HG02642 (cell line): ENCODE measurements at regions not wholly inside any gene's neighbourhood (a gene's known extent, or its start where the extent isn't known, plus 50 kb on each side); places are given as distances from the start of the nearest gene placed in this dataset.

Experiments
- ATAC-seq: cut with Tn5 transposase; IDR thresholded peaks from one replicate; pipeline ENCODE4 v1.9.1; 2021; ENCODE audit warnings: mild to moderate bottlenecking; ENCODE audit not compliant: unreplicated experiment, poor library complexity

GRCh38 chr6:71509191-71510005 is 220.8 kb downstream of the OGFRL1 start:
- no peak for ATAC-seq

- ATAC-seq, result peak; percentile 83
These were observed 221.6 kb downstream of the OGFRL1 start for GRCh38 chr6:71510057-71510713.

GRCh38 chr6:71510856-71511255 is 222.2 kb downstream of the OGFRL1 start:
- no peak for ATAC-seq

- ATAC-seq, result no peak
These were observed 223.6 kb downstream of the OGFRL1 start for GRCh38 chr6:71512256-71512655.

GRCh38 chr6:71513036-71513435 is 224.4 kb downstream of the OGFRL1 start:
- ATAC-seq, result no peak

- ATAC-seq, result peak; percentile 63
These were observed 234.9 kb downstream of the OGFRL1 start for GRCh38 chr6:71523548-71523947.

- ATAC-seq, result no peak
These were observed 235.6 kb downstream of the OGFRL1 start for GRCh38 chr6:71524201-71524600.

- no peak for ATAC-seq
These were observed 239.3 kb downstream of the OGFRL1 start for GRCh38 chr6:71527886-71528285.

- ATAC-seq, result no peak
These were observed 240.4 kb downstream of the OGFRL1 start for GRCh38 chr6:71529026-71529425.

GRCh38 chr6:71529769-71530168 is 241.2 kb downstream of the OGFRL1 start:
- no peak for ATAC-seq

GRCh38 chr6:71531006-71531405 is 242.4 kb downstream of the OGFRL1 start:
- ATAC-seq, result no peak

GRCh38 chr6:71531841-71532240 is 243.2 kb downstream of the OGFRL1 start:
- no peak for ATAC-seq

- ATAC-seq, result no peak
These were observed 245.3 kb downstream of the OGFRL1 start for GRCh38 chr6:71533939-71534379.

- no peak for ATAC-seq
These were observed 246.3 kb downstream of the OGFRL1 start for GRCh38 chr6:71534921-71535320.

- ATAC-seq, result no peak
These were observed 249.1 kb downstream of the OGFRL1 start for GRCh38 chr6:71537717-71538116.

GRCh38 chr6:71544028-71544427 is 255.4 kb downstream of the OGFRL1 start:
- no peak for ATAC-seq

GRCh38 chr6:71544906-71545305 is 256.3 kb downstream of the OGFRL1 start:
- no peak for ATAC-seq

GRCh38 chr6:71545905-71546304 is 257.3 kb downstream of the OGFRL1 start:
- no peak for ATAC-seq

GRCh38 chr6:71551798-71552197 is 263.2 kb downstream of the OGFRL1 start:
- ATAC-seq, result no peak

GRCh38 chr6:71556141-71556540 is 267.5 kb downstream of the OGFRL1 start:
- ATAC-seq, result no peak

GRCh38 chr6:71558974-71559373 is 270.4 kb downstream of the OGFRL1 start:
- no peak for ATAC-seq

- ATAC-seq, result no peak
These were observed 279.0 kb downstream of the OGFRL1 start for GRCh38 chr6:71567562-71567961.
